Neural crest cell (in vitro differentiated cells): ENCODE measurements at regions not wholly inside any gene's neighbourhood (a gene's known extent, or its start where the extent isn't known, plus 50 kb on each side); places are given as distances from the start of the nearest gene placed in this dataset.
A peak's percentile ranks its signal among the peaks of the same experiment; 100 is the strongest.

Experiments
- DNase-seq: peaks from one replicate; pipeline ENCODE4 v3.0.0; 2021; ENCODE audit warnings: low read depth, mixed read lengths, low spot score
- H3K27ac Mint-ChIP-seq: one replicate; pipeline ENCODE4 v1.8.0; 2021; ENCODE audit warnings: mild to moderate bottlenecking, mixed read lengths; ENCODE audit not compliant: unreplicated experiment
- H3K27me3 Mint-ChIP-seq: 2 replicates; pipeline ENCODE4 v1.8.0; 2021; ENCODE audit warnings: low read depth, mild to moderate bottlenecking, mixed read lengths
- H3K36me3 Mint-ChIP-seq: 2 replicates; pipeline ENCODE4 v1.8.0; 2021; ENCODE audit warnings: low read depth, mild to moderate bottlenecking, mixed read lengths
- H3K4me1 Mint-ChIP-seq: 2 replicates; pipeline ENCODE4 v1.8.0; 2021; ENCODE audit warnings: mixed read lengths
- H3K4me3 Mint-ChIP-seq: one replicate; pipeline ENCODE4 v1.8.0; 2021; ENCODE audit warnings: mild to moderate bottlenecking, mixed read lengths
- H3K9me3 Mint-ChIP-seq: 2 replicates; pipeline ENCODE4 v1.8.0; 2021; ENCODE audit warnings: mixed read lengths
- TF ChIP-seq, protein P1 (sequence below): fragments of 200-600 bp; sonication (generic); conservative IDR thresholded peaks from 2 replicates; pipeline ENCODE4 v1.5.0; 2021; ENCODE audit warnings: antibody characterized with exemption, mild to moderate bottlenecking

DNA sequence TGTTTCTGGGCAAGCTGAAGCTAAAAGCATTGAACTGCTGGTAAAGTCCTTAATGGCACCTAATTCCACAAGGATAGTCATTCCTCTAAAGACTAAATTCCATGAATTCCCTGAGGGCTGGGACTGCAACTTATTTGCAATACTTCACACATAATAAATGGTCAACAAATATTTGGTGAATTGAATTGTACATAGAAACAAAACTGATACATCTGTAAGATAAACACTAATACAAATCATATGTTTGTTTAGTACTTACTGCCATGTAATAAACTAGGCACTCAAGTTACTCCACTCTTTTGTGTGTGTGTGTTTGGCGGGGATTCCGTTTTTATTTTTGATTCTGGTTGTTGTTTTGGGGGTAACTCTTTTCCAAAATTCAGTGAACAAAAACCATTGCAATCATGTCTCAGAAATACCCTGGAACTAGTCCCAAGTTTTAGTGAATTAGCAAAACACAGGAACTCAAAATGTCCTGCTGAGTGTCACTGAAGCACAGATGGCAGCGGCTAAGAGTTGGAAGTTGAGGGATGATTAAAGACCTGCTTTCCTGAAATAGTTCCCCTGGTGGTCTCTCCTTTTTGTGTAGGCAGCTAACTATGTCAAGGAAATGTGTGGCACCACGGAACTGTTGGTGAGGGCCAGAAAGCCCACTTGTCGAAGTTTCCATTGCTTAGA, 74.8 kb upstream of the SNRPB2 start:
- Mint-ChIP-seq H3K9me3 (peaks cover 8% of the 10 kb centered on the region), H3K4me3 (no peak overlapping the region), H3K4me1 (no peaks in the 10 kb centered on the region), H3K27me3 (peaks cover 6% of the 10 kb centered on the region), H3K27ac (no peak overlapping the region), H3K36me3 (no peaks in the 10 kb centered on the region)
- no peak for DNase-seq
- TF ChIP-seq, protein P1, sequence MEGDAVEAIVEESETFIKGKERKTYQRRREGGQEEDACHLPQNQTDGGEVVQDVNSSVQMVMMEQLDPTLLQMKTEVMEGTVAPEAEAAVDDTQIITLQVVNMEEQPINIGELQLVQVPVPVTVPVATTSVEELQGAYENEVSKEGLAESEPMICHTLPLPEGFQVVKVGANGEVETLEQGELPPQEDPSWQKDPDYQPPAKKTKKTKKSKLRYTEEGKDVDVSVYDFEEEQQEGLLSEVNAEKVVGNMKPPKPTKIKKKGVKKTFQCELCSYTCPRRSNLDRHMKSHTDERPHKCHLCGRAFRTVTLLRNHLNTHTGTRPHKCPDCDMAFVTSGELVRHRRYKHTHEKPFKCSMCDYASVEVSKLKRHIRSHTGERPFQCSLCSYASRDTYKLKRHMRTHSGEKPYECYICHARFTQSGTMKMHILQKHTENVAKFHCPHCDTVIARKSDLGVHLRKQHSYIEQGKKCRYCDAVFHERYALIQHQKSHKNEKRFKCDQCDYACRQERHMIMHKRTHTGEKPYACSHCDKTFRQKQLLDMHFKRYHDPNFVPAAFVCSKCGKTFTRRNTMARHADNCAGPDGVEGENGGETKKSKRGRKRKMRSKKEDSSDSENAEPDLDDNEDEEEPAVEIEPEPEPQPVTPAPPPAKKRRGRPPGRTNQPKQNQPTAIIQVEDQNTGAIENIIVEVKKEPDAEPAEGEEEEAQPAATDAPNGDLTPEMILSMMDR, result no peak

DNA sequence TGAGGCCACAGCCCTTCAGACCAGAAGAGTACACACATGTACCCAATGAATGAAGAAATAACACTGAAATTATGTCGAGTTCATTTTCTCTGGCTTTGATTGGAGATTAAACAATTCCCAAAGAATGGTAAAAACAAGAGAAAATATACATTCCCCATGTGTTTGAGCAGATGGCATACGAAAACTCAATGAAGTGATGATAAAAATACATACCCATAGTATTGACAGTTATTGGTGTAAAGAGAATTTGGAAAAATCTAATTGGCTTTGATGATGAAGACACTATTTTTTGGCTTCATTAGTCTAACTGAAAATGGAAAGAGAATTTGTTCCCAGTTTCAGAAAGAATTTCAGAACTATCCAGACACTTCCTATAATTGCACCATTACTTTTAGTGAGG, 76.6 kb upstream of the SNRPB2 start:
- H3K9me3 Mint-ChIP-seq, result peaks cover 7% of the 10 kb centered on the region
- H3K27me3 Mint-ChIP-seq, result peaks cover 6% of the 10 kb centered on the region
- H3K36me3 Mint-ChIP-seq, result no peaks in the 10 kb centered on the region

DNA sequence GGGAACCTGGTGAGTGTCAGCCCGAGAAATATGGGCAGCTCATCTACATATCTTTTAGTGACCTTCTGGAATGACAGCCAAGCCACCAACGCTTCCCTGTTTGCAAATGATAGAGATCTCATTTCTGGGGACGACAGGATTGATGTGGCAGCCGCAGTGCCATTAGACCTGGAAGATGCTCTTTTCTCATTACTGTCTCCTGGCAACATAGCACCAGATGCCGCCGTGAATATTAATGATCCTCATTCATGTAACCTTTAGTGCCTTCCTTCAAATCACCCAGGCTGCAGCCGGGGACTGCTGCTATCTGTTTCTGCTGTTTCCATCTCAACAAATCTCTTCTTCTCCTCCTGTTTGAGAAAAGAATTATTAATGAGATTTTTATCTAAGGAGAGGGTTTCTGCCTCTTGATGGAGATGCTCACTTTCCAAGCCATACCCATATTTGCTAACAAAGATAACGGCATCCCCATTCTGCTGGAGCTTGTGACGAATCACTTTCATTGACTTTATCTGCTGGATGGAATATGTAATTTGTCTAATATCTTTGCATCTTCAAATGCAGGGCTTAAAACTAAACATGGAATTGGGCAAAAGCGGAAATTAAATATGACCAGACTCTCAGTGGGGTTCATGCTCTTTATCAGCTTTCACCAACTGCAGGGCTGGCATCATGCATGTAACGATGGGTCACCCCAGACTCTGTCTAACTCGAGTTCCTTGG, 74.8 kb upstream of the KIF16B start:
- no peaks in the 10 kb centered on the region for H3K9me3 Mint-ChIP-seq
- peaks cover 8% of the 10 kb centered on the region for H3K4me1 Mint-ChIP-seq
- TF ChIP-seq, protein P1, result no peak
- DNase-seq, result no peak
- no peaks in the 10 kb centered on the region for H3K36me3 Mint-ChIP-seq
- H3K27me3 Mint-ChIP-seq, result peaks cover 2% of the 10 kb centered on the region
- no peak overlapping the region for H3K4me3 Mint-ChIP-seq
- H3K27ac Mint-ChIP-seq, result no peak overlapping the region

More for the DNA sequence above, 76.6 kb upstream of the SNRPB2 start:
- TF ChIP-seq, protein P1, result no peak
- H3K4me1 Mint-ChIP-seq, result peaks cover 1% of the 10 kb centered on the region
- no peak for DNase-seq
- no peak overlapping the region for H3K27ac Mint-ChIP-seq
- no peak overlapping the region for H3K4me3 Mint-ChIP-seq

DNA sequence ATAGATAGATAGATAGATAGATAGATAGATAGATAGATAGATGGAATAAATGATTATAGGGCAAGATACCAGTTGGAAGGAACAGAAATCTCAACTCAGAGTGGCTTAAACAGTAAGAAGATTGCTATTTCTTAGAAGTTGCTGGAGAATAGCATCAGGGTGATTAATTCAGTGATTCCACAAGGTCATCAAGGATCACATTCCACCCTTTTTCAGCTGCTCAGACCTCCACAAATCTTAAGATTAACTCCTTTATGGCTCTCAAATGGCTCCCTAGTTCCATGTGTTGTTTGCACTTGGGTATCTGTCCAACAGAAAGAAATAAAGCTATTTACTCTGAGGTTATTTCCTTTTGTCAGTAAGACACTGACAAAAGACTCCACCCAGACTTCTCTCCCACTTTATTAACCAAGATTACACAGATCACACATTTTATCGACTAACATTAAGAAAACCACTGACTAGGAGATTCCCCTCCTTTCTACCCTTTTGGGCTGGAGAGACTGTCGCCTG, 68.3 kb upstream of the KIF16B start:
- Mint-ChIP-seq H3K4me1 (peaks cover 15% of the 10 kb centered on the region), H3K27ac (no peak overlapping the region)

DNA sequence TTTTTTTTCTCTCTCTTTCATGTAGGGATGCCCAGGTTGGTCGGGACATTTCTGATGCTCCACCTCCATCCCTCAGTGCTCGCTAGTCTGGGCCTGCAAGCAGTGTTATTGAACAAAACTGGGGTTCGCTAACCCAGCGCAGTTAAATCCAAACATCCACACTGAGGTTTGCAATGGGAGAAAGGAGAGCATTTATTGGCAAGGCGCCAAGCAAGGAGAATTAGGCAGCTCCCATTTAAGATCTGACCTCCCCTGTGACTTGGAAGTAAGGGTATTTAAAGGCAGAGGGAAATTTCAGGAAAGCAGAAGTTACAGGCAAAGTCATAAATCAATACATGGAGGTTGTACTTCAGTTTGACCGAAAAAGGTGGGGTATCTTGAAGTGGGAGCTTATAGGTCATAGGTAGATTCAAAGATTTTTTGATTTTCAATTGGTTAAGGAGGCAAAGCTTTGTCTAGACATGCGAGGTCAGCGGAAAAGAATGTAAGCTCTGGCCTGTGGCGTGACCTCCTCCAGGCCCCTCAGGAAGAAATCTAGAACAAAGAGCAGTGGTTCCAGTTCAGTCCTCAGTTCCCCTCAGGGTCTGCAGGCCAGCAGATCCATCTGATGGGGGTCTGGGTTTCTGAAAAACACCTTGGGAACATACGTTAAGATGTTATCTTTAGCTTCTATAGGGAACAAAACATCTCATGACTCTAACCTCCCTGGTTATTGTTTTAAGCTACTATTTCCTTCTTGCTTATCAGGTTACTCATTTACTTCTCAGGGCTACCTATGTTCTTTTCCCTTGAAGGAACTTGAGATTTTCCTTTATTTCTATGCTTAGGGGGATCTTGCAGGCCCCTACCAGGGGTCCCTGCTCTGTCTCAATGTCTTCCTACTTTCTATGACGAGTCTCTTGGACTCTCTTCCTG, 66.0 kb upstream of the KIF16B start:
- H3K27ac Mint-ChIP-seq, result peak overlapping the region; percentile 76
- H3K4me1 Mint-ChIP-seq, result peaks cover 15% of the 10 kb centered on the region
- no peaks in the 10 kb centered on the region for H3K27me3 Mint-ChIP-seq
- no peak overlapping the region for H3K4me3 Mint-ChIP-seq
- no peaks in the 10 kb centered on the region for H3K9me3 Mint-ChIP-seq
- H3K36me3 Mint-ChIP-seq, result no peaks in the 10 kb centered on the region
- DNase-seq, result no peak
- TF ChIP-seq, protein P1, result no peak

More for the DNA sequence above, 68.3 kb upstream of the KIF16B start:
- Mint-ChIP-seq H3K9me3 (no peaks in the 10 kb centered on the region), H3K36me3 (no peaks in the 10 kb centered on the region), H3K4me3 (no peak overlapping the region), H3K27me3 (no peaks in the 10 kb centered on the region)
- TF ChIP-seq, protein P1, result no peak
- no peak for DNase-seq
